ENCODE measurements at regions not wholly inside any gene's neighbourhood (a gene's known extent, or its start where the extent isn't known, plus 50 kb on each side); places are given as distances from the start of the nearest gene placed in this dataset.

- ATAC-seq (no peak), DNase-seq (ENCODE audit: missing footprints) (no peak)
- intact Hi-C loops (cut with DNase I), result no loop called here
Measured at GRCh38 chr13:85675151-85675907, 123.9 kb downstream of the SLITRK6 start.

- intact Hi-C loops (cut with DNase I), result no loop called here
- DNase-seq (ENCODE audit: missing footprints), result no peak
- ATAC-seq, result no peak
Measured at GRCh38 chr13:85671336-85671735, 127.9 kb downstream of the SLITRK6 start.

- DNase-seq (ENCODE audit: missing footprints), result no peak
- intact Hi-C loops (cut with DNase I), result no loop called here
- ATAC-seq, result no peak
Measured at GRCh38 chr13:85666356-85666755, 132.9 kb downstream of the SLITRK6 start.

GRCh38 chr13:85665286-85665685 is 133.9 kb downstream of the SLITRK6 start:
- DNase-seq (ENCODE audit: missing footprints) (no peak), ATAC-seq (no peak)
- intact Hi-C loops (cut with DNase I), result no loop called here

- intact Hi-C loops (cut with DNase I), result no loop called here
- DNase-seq (ENCODE audit: missing footprints), result no peak
- no peak for ATAC-seq
Measured at GRCh38 chr13:85663856-85664255, 135.4 kb downstream of the SLITRK6 start.

- no peak for ATAC-seq
- no peak for DNase-seq (ENCODE audit: missing footprints)
- intact Hi-C loops (cut with DNase I), result no loop called here
Measured at GRCh38 chr13:85662186-85662585, 137.0 kb downstream of the SLITRK6 start.

- intact Hi-C loops (cut with DNase I), result no loop called here
- DNase-seq (ENCODE audit: missing footprints) (no peak), ATAC-seq (no peak)
Measured at GRCh38 chr13:85661675-85662074, 137.5 kb downstream of the SLITRK6 start.

- DNase-seq (ENCODE audit: missing footprints), result no peak
- intact Hi-C loops (cut with DNase I), result no loop called here
- no peak for ATAC-seq
Measured at GRCh38 chr13:85659493-85659892, 139.7 kb downstream of the SLITRK6 start.

- no peak for DNase-seq (ENCODE audit: missing footprints)
- intact Hi-C loops (cut with DNase I), result no loop called here
- ATAC-seq, result no peak
Measured at GRCh38 chr13:85657942-85658341, 141.3 kb downstream of the SLITRK6 start.

- no peak for DNase-seq (ENCODE audit: missing footprints)
- intact Hi-C loops (cut with DNase I), result no loop called here
- no peak for ATAC-seq
Measured at GRCh38 chr13:85655040-85655439, 144.2 kb downstream of the SLITRK6 start.

GRCh38 chr13:85654227-85654626 is 145.0 kb downstream of the SLITRK6 start:
- intact Hi-C loops (cut with DNase I), result no loop called here
- ATAC-seq (no peak), DNase-seq (ENCODE audit: missing footprints) (no peak)

GRCh38 chr13:85653681-85654080 is 145.5 kb downstream of the SLITRK6 start:
- ATAC-seq (no peak), DNase-seq (ENCODE audit: missing footprints) (no peak)
- intact Hi-C loops (cut with DNase I), result no loop called here

GRCh38 chr13:85652491-85652890 is 146.7 kb downstream of the SLITRK6 start:
- ATAC-seq (no peak), DNase-seq (ENCODE audit: missing footprints) (no peak)
- intact Hi-C loops (cut with DNase I), result no loop called here

GRCh38 chr13:85651440-85651839 is 147.8 kb downstream of the SLITRK6 start:
- intact Hi-C loops (cut with DNase I), result no loop called here
- ATAC-seq (no peak), DNase-seq (ENCODE audit: missing footprints) (no peak)

- ATAC-seq, result no peak
- intact Hi-C loops (cut with DNase I), result no loop called here
- no peak for DNase-seq (ENCODE audit: missing footprints)
Measured at GRCh38 chr13:85650613-85651012, 148.6 kb downstream of the SLITRK6 start.

- intact Hi-C loops (cut with DNase I), result no loop called here
- no peak for ATAC-seq
Measured at GRCh38 chr13:85640727-85641126, 158.5 kb downstream of the SLITRK6 start.

GRCh38 chr13:85638815-85639393 is 160.3 kb downstream of the SLITRK6 start:
- ATAC-seq, result no peak
- intact Hi-C loops (cut with DNase I), result no loop called here
- DNase-seq (ENCODE audit: missing footprints), result peak; percentile 51

More at GRCh38 chr13:85640727-85641126, 158.5 kb downstream of the SLITRK6 start:
- no peak for DNase-seq (ENCODE audit: missing footprints)

- peak; percentile 59 for DNase-seq (ENCODE audit: missing footprints)
- ATAC-seq, result no peak
- intact Hi-C loops (cut with DNase I), result no loop called here
Measured at GRCh38 chr13:85638265-85638664, 161.0 kb downstream of the SLITRK6 start.

- DNase-seq (ENCODE audit: missing footprints) (no peak), ATAC-seq (no peak)
- intact Hi-C loops (cut with DNase I), result no loop called here
Measured at GRCh38 chr13:85632526-85633195, 166.6 kb downstream of the SLITRK6 start.

- no peak for ATAC-seq
- DNase-seq (ENCODE audit: missing footprints), result no peak
- intact Hi-C loops (cut with DNase I), result no loop called here
Measured at GRCh38 chr13:85631801-85632200, 167.4 kb downstream of the SLITRK6 start.

Measured in Right ventricle myocardium inferior (tissue), 1 donor.